ENCODE measurements at regions not wholly inside any gene's neighbourhood (a gene's known extent, or its start where the extent isn't known, plus 50 kb on each side); places are given as distances from the start of the nearest gene placed in this dataset.

DNA sequence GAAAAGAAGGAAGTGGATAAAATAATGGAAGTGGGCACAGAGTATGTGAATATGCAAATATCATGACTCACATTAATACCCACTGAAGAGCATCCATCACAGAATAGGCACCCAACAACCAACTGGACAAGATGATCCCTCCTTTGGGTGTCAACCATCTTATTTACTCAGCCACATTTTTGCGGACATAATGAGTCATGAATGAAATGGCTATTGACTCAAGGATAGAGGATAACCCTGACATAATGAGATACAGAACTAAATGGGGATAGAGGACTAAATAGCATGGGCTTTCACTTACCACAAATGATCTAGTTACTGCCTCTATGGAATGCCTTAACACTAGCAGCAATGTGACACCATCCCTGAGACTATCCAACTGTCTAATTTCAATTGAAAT lies 224.7 kb downstream of the ANTXR2 start:
- TF ChIP-seq, protein P1, sequence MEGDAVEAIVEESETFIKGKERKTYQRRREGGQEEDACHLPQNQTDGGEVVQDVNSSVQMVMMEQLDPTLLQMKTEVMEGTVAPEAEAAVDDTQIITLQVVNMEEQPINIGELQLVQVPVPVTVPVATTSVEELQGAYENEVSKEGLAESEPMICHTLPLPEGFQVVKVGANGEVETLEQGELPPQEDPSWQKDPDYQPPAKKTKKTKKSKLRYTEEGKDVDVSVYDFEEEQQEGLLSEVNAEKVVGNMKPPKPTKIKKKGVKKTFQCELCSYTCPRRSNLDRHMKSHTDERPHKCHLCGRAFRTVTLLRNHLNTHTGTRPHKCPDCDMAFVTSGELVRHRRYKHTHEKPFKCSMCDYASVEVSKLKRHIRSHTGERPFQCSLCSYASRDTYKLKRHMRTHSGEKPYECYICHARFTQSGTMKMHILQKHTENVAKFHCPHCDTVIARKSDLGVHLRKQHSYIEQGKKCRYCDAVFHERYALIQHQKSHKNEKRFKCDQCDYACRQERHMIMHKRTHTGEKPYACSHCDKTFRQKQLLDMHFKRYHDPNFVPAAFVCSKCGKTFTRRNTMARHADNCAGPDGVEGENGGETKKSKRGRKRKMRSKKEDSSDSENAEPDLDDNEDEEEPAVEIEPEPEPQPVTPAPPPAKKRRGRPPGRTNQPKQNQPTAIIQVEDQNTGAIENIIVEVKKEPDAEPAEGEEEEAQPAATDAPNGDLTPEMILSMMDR (IDR thresholded peaks at IDR 0.05), result no peak
- TF ChIP-seq POLR2A (IDR thresholded peaks at IDR 0.05) (no peak), EP300 (IDR thresholded peaks at IDR 0.05) (no peak), POLR2AphosphoS5 (IDR thresholded peaks at IDR 0.05) (no peak)

Measured in sigmoid colon (tissue), 4 donors.